SK-N-SH treated with all-trans-retinoic acid at 6 μM for 48 hours (cell line): ENCODE measurements at regions not wholly inside any gene's neighbourhood (a gene's known extent, or its start where the extent isn't known, plus 50 kb on each side); places are given as distances from the start of the nearest gene placed in this dataset.

Experiments
- ARNTL ChIP-seq: fragments of 450-650 bp; formaldehyde crosslinking; IDR thresholded peaks from 2 replicates; pipeline ENCODE4 v1.5.0; 2020; ENCODE audit warnings: low read depth, mild to moderate bottlenecking, moderate library complexity, borderline replicate concordance
- CREB5 ChIP-seq: fragments of 250-450 bp; sonication (Bioruptor Pico); IDR thresholded peaks from 2 replicates; pipeline ENCODE4 v1.5.1; 2020; ENCODE audit warnings: low read depth, mild to moderate bottlenecking, moderate library complexity
- CSRNP3 ChIP-seq: fragments of 250-450 bp; sonication (Bioruptor Pico); IDR thresholded peaks from 2 replicates; pipeline ENCODE4 v1.5.1; 2021; ENCODE audit warnings: mild to moderate bottlenecking, moderate library complexity
- ISL1 ChIP-seq: fragments of 250-450 bp; sonication (Bioruptor Pico); IDR thresholded peaks from 2 replicates; pipeline ENCODE4 v2.1.2; 2022; ENCODE audit warnings: mild to moderate bottlenecking, moderate library complexity
- OSR1 ChIP-seq: fragments of 250-450 bp; sonication (Bioruptor Pico); IDR thresholded peaks from 2 replicates; pipeline ENCODE4 v1.8.0; 2022; ENCODE audit warnings: moderate library complexity, mild to moderate bottlenecking, inconsistent platforms
- RARB ChIP-seq: fragments of 250-450 bp; sonication (Bioruptor Pico); IDR thresholded peaks from 2 replicates; pipeline ENCODE4 v1.8.0; 2021; ENCODE audit warnings: mild to moderate bottlenecking, moderate library complexity
- TCF4 ChIP-seq: fragments of 250-450 bp; sonication (Bioruptor Pico); IDR thresholded peaks from 2 replicates; pipeline ENCODE4 v1.8.0; 2021; ENCODE audit warnings: mild to moderate bottlenecking, moderate library complexity, borderline replicate concordance
- TOX ChIP-seq: fragments of 250-450 bp; sonication (Bioruptor Pico); IDR thresholded peaks from 2 replicates; pipeline ENCODE4 v1.8.0; 2021; ENCODE audit warnings: mild to moderate bottlenecking, moderate library complexity, borderline replicate concordance
- ZNF8 ChIP-seq: fragments of 450-650 bp; formaldehyde crosslinking; IDR thresholded peaks from 2 replicates; pipeline ENCODE4 v1.5.0; 2020; ENCODE audit warnings: mild to moderate bottlenecking, moderate library complexity
- TF ChIP-seq, protein P1 (sequence below): fragments of 250-450 bp; sonication (Bioruptor Pico); IDR thresholded peaks from 2 replicates; pipeline ENCODE4 v1.8.0; 2021; ENCODE audit warnings: low read depth, mild to moderate bottlenecking, moderate library complexity, borderline replicate concordance

DNA sequence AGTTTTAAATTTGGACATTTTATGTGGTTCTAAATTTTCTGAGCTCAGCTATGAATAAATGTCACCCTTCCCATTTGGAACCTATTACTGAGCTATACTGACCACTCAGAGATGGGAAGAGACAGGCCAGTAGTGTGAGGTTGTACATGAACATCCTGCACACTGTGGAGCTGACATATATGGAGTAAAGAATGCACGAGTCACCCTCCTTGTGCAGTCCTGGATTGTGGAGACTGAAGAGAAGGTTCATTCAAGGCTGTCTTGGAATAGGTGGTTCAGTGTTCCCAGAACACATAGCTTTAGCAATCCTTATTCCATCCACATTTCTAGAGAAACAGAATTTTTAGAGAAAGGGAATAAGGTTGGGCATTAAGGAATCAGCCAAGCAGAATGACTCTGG, 50.3 kb upstream of the OGFRL1 start (continued):
- TF ChIP-seq, protein P1, sequence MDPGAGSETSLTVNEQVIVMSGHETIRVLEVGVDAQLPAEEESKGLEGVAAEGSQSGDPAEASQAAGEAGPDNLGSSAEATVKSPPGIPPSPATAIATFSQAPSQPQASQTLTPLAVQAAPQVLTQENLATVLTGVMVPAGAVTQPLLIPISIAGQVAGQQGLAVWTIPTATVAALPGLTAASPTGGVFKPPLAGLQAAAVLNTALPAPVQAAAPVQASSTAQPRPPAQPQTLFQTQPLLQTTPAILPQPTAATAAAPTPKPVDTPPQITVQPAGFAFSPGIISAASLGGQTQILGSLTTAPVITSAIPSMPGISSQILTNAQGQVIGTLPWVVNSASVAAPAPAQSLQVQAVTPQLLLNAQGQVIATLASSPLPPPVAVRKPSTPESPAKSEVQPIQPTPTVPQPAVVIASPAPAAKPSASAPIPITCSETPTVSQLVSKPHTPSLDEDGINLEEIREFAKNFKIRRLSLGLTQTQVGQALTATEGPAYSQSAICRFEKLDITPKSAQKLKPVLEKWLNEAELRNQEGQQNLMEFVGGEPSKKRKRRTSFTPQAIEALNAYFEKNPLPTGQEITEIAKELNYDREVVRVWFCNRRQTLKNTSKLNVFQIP: no peak
- TF ChIP-seq OSR1 (CRISPR knock-in tag) (no peak), TOX (no peak), ISL1 (CRISPR knock-in tag) (no peak), TCF4 (no peak), CSRNP3 (CRISPR knock-in tag) (no peak), CREB5 (CRISPR knock-in tag) (no peak), ZNF8 (CRISPR knock-in tag) (no peak), RARB (CRISPR knock-in tag) (no peak), ARNTL (CRISPR knock-in tag) (no peak)
- TF ChIP-seq, all 23 proteins: peak for 0
